ENCODE measurements at regions not wholly inside any gene's neighbourhood (a gene's known extent, or its start where the extent isn't known, plus 50 kb on each side); places are given as distances from the start of the nearest gene placed in this dataset.

- no peak for TF ChIP-seq PRDM10 (tag by site-specific recombination; IDR thresholded peaks at IDR 0.05)
- TF ChIP-seq CTCF (tag by site-specific recombination; IDR thresholded peaks at IDR 0.05) = no peak
- no peak for TF ChIP-seq ZNF302 (tag by site-specific recombination; IDR thresholded peaks at IDR 0.05; ENCODE audit: low read depth)
- TF ChIP-seq ZNF561 (tag by site-specific recombination; IDR thresholded peaks at IDR 0.05; ENCODE audit: borderline replicate concordance) = no peak
- TF ChIP-seq ZNF747 (tag by site-specific recombination; IDR thresholded peaks at IDR 0.05) = no peak
- TF ChIP-seq KLF10 (tag by site-specific recombination; IDR thresholded peaks at IDR 0.05) = no peak
- TF ChIP-seq ZNF677 (tag by site-specific recombination; IDR thresholded peaks at IDR 0.05) = no peak
- TF ChIP-seq MYNN (tag by site-specific recombination; IDR thresholded peaks at IDR 0.05; ENCODE audit: borderline replicate concordance) = no peak
- TF ChIP-seq ZNF148 (tag by site-specific recombination; IDR thresholded peaks at IDR 0.05; ENCODE audit: borderline replicate concordance) = no peak
- TF ChIP-seq ATF2 (tag by site-specific recombination; IDR thresholded peaks at IDR 0.05; ENCODE audit: low read depth) = no peak
- TF ChIP-seq ZNF571 (tag by site-specific recombination; IDR thresholded peaks at IDR 0.05) = no peak
Observed at GRCh38 chr3:88364926-88365325, 215.2 kb downstream of the C3orf38 start.

All from HEK293 (cell line).